Gastroesophageal sphincter (tissue), 4 donors: ENCODE measurements at regions not wholly inside any gene's neighbourhood (a gene's known extent, or its start where the extent isn't known, plus 50 kb on each side); places are given as distances from the start of the nearest gene placed in this dataset.

Source experiments
- ATAC-seq: fragments of 150-250 bp; one replicate; pipeline ENCODE4 v1.9.1; 2016; ENCODE audit warnings: mild to moderate bottlenecking, moderate library complexity
- H3K27ac ChIP-seq, 4 donors: fragments of 200-600 bp; sonication (generic) in 3 of 4; 1 replicate in 3 of 4; 2 replicates in 1 of 4; pipeline ENCODE4 v1.5.1; 2016 to 2019
- H3K27me3 ChIP-seq: fragments of 200-600 bp; sonication (generic); one replicate; pipeline ENCODE4 v1.5.1; 2019
- H3K36me3 ChIP-seq, 2 donors: fragments of 200-600 bp; sonication (generic); one replicate each; pipeline ENCODE4 v1.5.1; 2019; ENCODE audit warnings: control low read depth in 1 of 2
- H3K4me1 ChIP-seq, 3 donors: fragments of 200-600 bp; sonication (generic); 1 replicate in 2 of 3; 2 replicates in 1 of 3; pipeline ENCODE4 v1.5.1; 2016 to 2019; ENCODE audit warnings: control low read depth in 2 of 3
- H3K4me3 ChIP-seq, 2 donors: fragments of 200-600 bp; sonication (generic); one replicate each; pipeline ENCODE4 v1.5.1; 2019; ENCODE audit warnings: mild to moderate bottlenecking in 1 of 2, moderate library complexity in 1 of 2
- H3K9me3 ChIP-seq, 3 donors: fragments of 200-600 bp; sonication (generic); one replicate each; pipeline ENCODE4 v1.5.1; 2017 to 2019; ENCODE audit warnings: control low read depth in 2 of 3
- CTCF ChIP-seq, 4 experiments: fragments of 200-600 bp in 2 of 4; fragments of 450-650 bp in 2 of 4; sonication (generic) in 1 of 4; IDR thresholded peaks; one replicate each; pipeline ENCODE4 v1.5.1; 2017 to 2019; ENCODE audit warnings: antibody characterized with exemption in 4 of 4, mild to moderate bottlenecking in 2 of 4, moderate library complexity in 2 of 4
- EP300 ChIP-seq: sonication (generic); formaldehyde crosslinking; IDR thresholded peaks from one replicate; pipeline ENCODE4 v1.6.1; 2017; ENCODE audit warnings: antibody characterized with exemption, mild to moderate bottlenecking
- POLR2A ChIP-seq, 2 donors: fragments of 450-650 bp; IDR thresholded peaks; one replicate each; pipeline ENCODE4 v1.6.1; 2017; ENCODE audit warnings: antibody characterized with exemption in 2 of 2, mild to moderate bottlenecking in 2 of 2, moderate library complexity in 1 of 2
- POLR2AphosphoS5 ChIP-seq: sonication (generic); formaldehyde crosslinking; IDR thresholded peaks from one replicate; pipeline ENCODE4 v1.6.1; 2017; ENCODE audit warnings: antibody characterized with exemption
- WGBS, 2 donors: methylation state at CpG; one replicate each; pipeline ENCODE4 v1.1.5; 2018; ENCODE audit warnings: low coverage in 1 of 2; 5-methylcytosine and 5-hydroxymethylcytosine counted together

GRCh38 chr5:82918311-82919031 lies 158.7 kb downstream of the TMEM167A start:
- H3K4me1 ChIP-seq, result no peaks in the 10 kb centered on the region
- H3K9me3 ChIP-seq, result peaks cover 0 to 22% (median 0%) of the 10 kb centered on the region in 3 donors
- 80 to 86% methylated on average over 2 of the region's 3 CpGs for WGBS, 2 donors
- no peak for TF ChIP-seq POLR2AphosphoS5
- TF ChIP-seq CTCF (IDR thresholded peaks at IDR 0.05), result no peak
- TF ChIP-seq POLR2A (IDR thresholded peaks at IDR 0.05), result no peak
- TF ChIP-seq EP300, result no peak
- no peaks in the 10 kb centered on the region for H3K27me3 ChIP-seq
- no peaks in the 10 kb centered on the region for H3K36me3 ChIP-seq
- H3K4me3 ChIP-seq, result no peak overlapping the region
- ATAC-seq, result no peak
- no peak overlapping the region for H3K27ac ChIP-seq

GRCh38 chr5:82917584-82917983 lies 159.6 kb downstream of the TMEM167A start:
- Histone ChIP-seq H3K36me3 (no peaks in the 10 kb centered on the region), H3K4me3 (no peak overlapping the region), H3K27me3 (no peaks in the 10 kb centered on the region), H3K4me1 (no peaks in the 10 kb centered on the region), H3K9me3 (peaks cover 0 to 22% (median 0%) of the 10 kb centered on the region in 3 donors), H3K27ac (no peak overlapping the region)
- TF ChIP-seq EP300 (no peak), POLR2A (IDR thresholded peaks at IDR 0.05) (no peak), POLR2AphosphoS5 (no peak), CTCF (IDR thresholded peaks at IDR 0.05) (no peak)
- 83 to 100% methylated on average over 1 to 4 of the region's 4 CpGs for WGBS, 2 donors
- no peak for ATAC-seq

- Histone ChIP-seq H3K27me3 (no peaks in the 10 kb centered on the region), H3K4me1 (no peaks in the 10 kb centered on the region), H3K4me3 (no peak overlapping the region), H3K9me3 (peaks cover 0 to 22% (median 0%) of the 10 kb centered on the region in 3 donors), H3K36me3 (no peaks in the 10 kb centered on the region), H3K27ac (no peak overlapping the region)
- no peak for TF ChIP-seq POLR2AphosphoS5
- no peak for TF ChIP-seq CTCF (IDR thresholded peaks at IDR 0.05)
- no peak for TF ChIP-seq EP300
- no peak for TF ChIP-seq POLR2A (IDR thresholded peaks at IDR 0.05)
- ATAC-seq, result no peak
Observed at GRCh38 chr5:82913971-82914370, 163.2 kb downstream of the TMEM167A start.

- 75 to 100% methylated on average over 2 to 4 of the region's 5 CpGs for WGBS, 2 donors
- H3K4me1 ChIP-seq, result no peaks in the 10 kb centered on the region
Observed at GRCh38 chr5:82912462-82912861, 164.7 kb downstream of the TMEM167A start.

More at GRCh38 chr5:82912462-82912861, 164.7 kb downstream of the TMEM167A start:
- no peaks in the 10 kb centered on the region for H3K27me3 ChIP-seq
- no peak overlapping the region for H3K4me3 ChIP-seq
- no peaks in the 10 kb centered on the region for H3K36me3 ChIP-seq
- TF ChIP-seq POLR2AphosphoS5, result no peak
- TF ChIP-seq CTCF (IDR thresholded peaks at IDR 0.05), result no peak
- TF ChIP-seq POLR2A (IDR thresholded peaks at IDR 0.05), result no peak
- TF ChIP-seq EP300, result no peak
- H3K27ac ChIP-seq, result no peak overlapping the region
- ATAC-seq, result no peak
- H3K9me3 ChIP-seq, result peaks cover 0 to 22% (median 0%) of the 10 kb centered on the region in 3 donors
